ENCODE measurements at regions not wholly inside any gene's neighbourhood (a gene's known extent, or its start where the extent isn't known, plus 50 kb on each side); places are given as distances from the start of the nearest gene placed in this dataset.

DNA sequence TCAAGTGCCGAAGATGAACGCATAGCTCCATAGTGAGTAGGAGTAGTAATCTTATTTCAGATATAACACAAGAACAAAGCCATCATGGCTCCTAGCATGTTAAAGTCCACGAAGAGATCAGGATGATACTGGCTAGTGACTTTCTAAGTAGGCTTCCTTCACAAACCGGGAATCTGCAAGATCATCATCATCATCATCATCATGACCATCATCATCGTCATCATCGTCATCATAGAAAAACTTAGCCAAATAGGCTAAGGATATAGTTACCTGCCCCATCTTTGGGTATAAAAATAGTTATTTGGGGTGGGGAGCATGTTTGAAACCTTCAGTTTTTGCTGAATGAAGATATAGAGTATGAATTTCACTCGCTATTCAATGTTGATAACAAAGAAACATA lies 57.9 kb downstream of the PYDC2 start:
- H3K4me1 ChIP-seq (ENCODE audit: control insufficient read depth in 4 of 4, insufficient read depth in 4 of 4, low read length in 3 of 4) = no peaks in the 10 kb centered on the region
- no peaks in the 10 kb centered on the region for H3K9me3 ChIP-seq (ENCODE audit: control insufficient read depth in 4 of 4, low read length in 3 of 4)
- no peaks in the 10 kb centered on the region for H3K36me3 ChIP-seq (ENCODE audit: control insufficient read depth in 4 of 4, insufficient read depth in 3 of 4, low read depth in 1 of 4, low read length in 3 of 4)
- DNase-seq (ENCODE audit: low spot score) = no peak
- TF ChIP-seq, protein P1, sequence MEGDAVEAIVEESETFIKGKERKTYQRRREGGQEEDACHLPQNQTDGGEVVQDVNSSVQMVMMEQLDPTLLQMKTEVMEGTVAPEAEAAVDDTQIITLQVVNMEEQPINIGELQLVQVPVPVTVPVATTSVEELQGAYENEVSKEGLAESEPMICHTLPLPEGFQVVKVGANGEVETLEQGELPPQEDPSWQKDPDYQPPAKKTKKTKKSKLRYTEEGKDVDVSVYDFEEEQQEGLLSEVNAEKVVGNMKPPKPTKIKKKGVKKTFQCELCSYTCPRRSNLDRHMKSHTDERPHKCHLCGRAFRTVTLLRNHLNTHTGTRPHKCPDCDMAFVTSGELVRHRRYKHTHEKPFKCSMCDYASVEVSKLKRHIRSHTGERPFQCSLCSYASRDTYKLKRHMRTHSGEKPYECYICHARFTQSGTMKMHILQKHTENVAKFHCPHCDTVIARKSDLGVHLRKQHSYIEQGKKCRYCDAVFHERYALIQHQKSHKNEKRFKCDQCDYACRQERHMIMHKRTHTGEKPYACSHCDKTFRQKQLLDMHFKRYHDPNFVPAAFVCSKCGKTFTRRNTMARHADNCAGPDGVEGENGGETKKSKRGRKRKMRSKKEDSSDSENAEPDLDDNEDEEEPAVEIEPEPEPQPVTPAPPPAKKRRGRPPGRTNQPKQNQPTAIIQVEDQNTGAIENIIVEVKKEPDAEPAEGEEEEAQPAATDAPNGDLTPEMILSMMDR (IDR thresholded peaks at IDR 0.05; ENCODE audit: low read depth, low read length, missing input control) = no peak
- TF ChIP-seq HNF4A (conservative IDR thresholded peaks at IDR 0.05) (no peak), RXRA (IDR thresholded peaks at IDR 0.05) (no peak), SP1 (IDR thresholded peaks at IDR 0.05) (no peak), ATF3 (IDR thresholded peaks at IDR 0.05) (no peak), YY1 (IDR thresholded peaks at IDR 0.05) (no peak), JUND (IDR thresholded peaks at IDR 0.05) (no peak), EGR1 (IDR thresholded peaks at IDR 0.05; ENCODE audit: low read depth in 2 of 2) (no peak), NR2F2 (IDR thresholded peaks at IDR 0.05) (no peak), GABPA (IDR thresholded peaks at IDR 0.05 in 1 of 2, conservative IDR thresholded peaks at IDR 0.05 in 1 of 2) (no peak), FOXA2 (IDR thresholded peaks at IDR 0.05) (no peak)
- TF ChIP-seq, protein P2, sequence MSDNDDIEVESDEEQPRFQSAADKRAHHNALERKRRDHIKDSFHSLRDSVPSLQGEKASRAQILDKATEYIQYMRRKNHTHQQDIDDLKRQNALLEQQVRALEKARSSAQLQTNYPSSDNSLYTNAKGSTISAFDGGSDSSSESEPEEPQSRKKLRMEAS (IDR thresholded peaks at IDR 0.05) = no peak
- H3K27me3 ChIP-seq (ENCODE audit: control insufficient read depth in 4 of 4, insufficient read depth in 4 of 4, low read length in 3 of 4) = no peaks in the 10 kb centered on the region
- WGBS = 89% methylated on average over 7 of the region's 7 CpGs
- H3K4me3 ChIP-seq (ENCODE audit: low read depth in 1 of 3, low read length in 3 of 3) = no peak overlapping the region
- H3K9ac ChIP-seq (ENCODE audit: low read depth in 1 of 2, low read length in 2 of 2) = no peak overlapping the region
- no peak overlapping the region for H3K27ac ChIP-seq (ENCODE audit: low read depth in 1 of 2, low read length in 2 of 2)

GRCh38 chr3:191521055-191521454 lies 60.1 kb downstream of the PYDC2 start:
- Histone ChIP-seq H3K9me3 (ENCODE audit: control insufficient read depth in 4 of 4, low read length in 3 of 4) (no peaks in the 10 kb centered on the region), H3K9ac (ENCODE audit: low read depth in 1 of 2, low read length in 2 of 2) (no peak overlapping the region), H3K4me1 (ENCODE audit: control insufficient read depth in 4 of 4, insufficient read depth in 4 of 4, low read length in 3 of 4) (no peaks in the 10 kb centered on the region), H3K27me3 (ENCODE audit: control insufficient read depth in 4 of 4, insufficient read depth in 4 of 4, low read length in 3 of 4) (no peaks in the 10 kb centered on the region), H3K4me3 (ENCODE audit: low read depth in 1 of 3, low read length in 3 of 3) (no peak overlapping the region), H3K36me3 (ENCODE audit: control insufficient read depth in 4 of 4, insufficient read depth in 3 of 4, low read depth in 1 of 4, low read length in 3 of 4) (no peaks in the 10 kb centered on the region), H3K27ac (ENCODE audit: low read depth in 1 of 2, low read length in 2 of 2) (no peak overlapping the region)
- WGBS = 78% methylated on average over 3 of the region's 3 CpGs
- no peak for DNase-seq (ENCODE audit: low spot score)
- TF ChIP-seq REST (IDR thresholded peaks at IDR 0.05) (no peak), HNF4G (IDR thresholded peaks at IDR 0.05) (no peak)

- no peaks in the 10 kb centered on the region for H3K27me3 ChIP-seq (ENCODE audit: control insufficient read depth in 4 of 4, insufficient read depth in 4 of 4, low read length in 3 of 4)
- TF ChIP-seq RAD21 (IDR thresholded peaks at IDR 0.05) = no peak
- TF ChIP-seq, protein P3, sequence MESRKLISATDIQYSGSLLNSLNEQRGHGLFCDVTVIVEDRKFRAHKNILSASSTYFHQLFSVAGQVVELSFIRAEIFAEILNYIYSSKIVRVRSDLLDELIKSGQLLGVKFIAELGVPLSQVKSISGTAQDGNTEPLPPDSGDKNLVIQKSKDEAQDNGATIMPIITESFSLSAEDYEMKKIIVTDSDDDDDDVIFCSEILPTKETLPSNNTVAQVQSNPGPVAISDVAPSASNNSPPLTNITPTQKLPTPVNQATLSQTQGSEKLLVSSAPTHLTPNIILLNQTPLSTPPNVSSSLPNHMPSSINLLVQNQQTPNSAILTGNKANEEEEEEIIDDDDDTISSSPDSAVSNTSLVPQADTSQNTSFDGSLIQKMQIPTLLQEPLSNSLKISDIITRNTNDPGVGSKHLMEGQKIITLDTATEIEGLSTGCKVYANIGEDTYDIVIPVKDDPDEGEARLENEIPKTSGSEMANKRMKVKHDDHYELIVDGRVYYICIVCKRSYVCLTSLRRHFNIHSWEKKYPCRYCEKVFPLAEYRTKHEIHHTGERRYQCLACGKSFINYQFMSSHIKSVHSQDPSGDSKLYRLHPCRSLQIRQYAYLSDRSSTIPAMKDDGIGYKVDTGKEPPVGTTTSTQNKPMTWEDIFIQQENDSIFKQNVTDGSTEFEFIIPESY (IDR thresholded peaks at IDR 0.05) = no peak
- no peak for TF ChIP-seq SP1 (IDR thresholded peaks at IDR 0.05)
- no peak for TF ChIP-seq EGR1 (IDR thresholded peaks at IDR 0.05; ENCODE audit: low read depth in 2 of 2)
- no peak for TF ChIP-seq ATF3 (IDR thresholded peaks at IDR 0.05)
- no peak for TF ChIP-seq FOXA1 (IDR thresholded peaks at IDR 0.05)
- TF ChIP-seq TAF1 (conservative IDR thresholded peaks at IDR 0.05) = no peak
- TF ChIP-seq, protein P2 (IDR thresholded peaks at IDR 0.05) = no peak
- TF ChIP-seq HNF4A (conservative IDR thresholded peaks at IDR 0.05) = no peak
- no peak for TF ChIP-seq GABPA (IDR thresholded peaks at IDR 0.05 in 1 of 2, conservative IDR thresholded peaks at IDR 0.05 in 1 of 2)
- H3K27ac ChIP-seq (ENCODE audit: low read depth in 1 of 2, low read length in 2 of 2) = no peak overlapping the region
- no peak for DNase-seq (ENCODE audit: low spot score)
- H3K9me3 ChIP-seq (ENCODE audit: control insufficient read depth in 4 of 4, low read length in 3 of 4) = no peaks in the 10 kb centered on the region
- 91% methylated on average over 8 of the region's 8 CpGs for WGBS
- H3K4me3 ChIP-seq (ENCODE audit: low read depth in 1 of 3, low read length in 3 of 3) = no peak overlapping the region
- H3K4me1 ChIP-seq (ENCODE audit: control insufficient read depth in 4 of 4, insufficient read depth in 4 of 4, low read length in 3 of 4) = no peaks in the 10 kb centered on the region
- no peak overlapping the region for H3K9ac ChIP-seq (ENCODE audit: low read depth in 1 of 2, low read length in 2 of 2)
- H3K36me3 ChIP-seq (ENCODE audit: control insufficient read depth in 4 of 4, insufficient read depth in 3 of 4, low read depth in 1 of 4, low read length in 3 of 4) = no peaks in the 10 kb centered on the region
Observed at GRCh38 chr3:191523148-191523547, 62.2 kb downstream of the PYDC2 start.

All from liver (tissue), 8 donors.